Left forelimb (tissue), 1 donor: ENCODE measurements at regions not wholly inside any gene's neighbourhood (a gene's known extent, or its start where the extent isn't known, plus 50 kb on each side); places are given as distances from the start of the nearest gene placed in this dataset.
"Not testable (repeated sequence)": the region's sequence is repeated elsewhere in the genome, so short reads cannot be mapped to it uniquely, and the experiment has no call there.

ENCODE experiments used
- DNase-seq: peaks from one replicate; pipeline ENCODE4 v3.0.0-alpha.2; 2018; ENCODE audit warnings: low spot score

GRCh38 chr12:23253910-23254309 is 628.9 kb downstream of the ETNK1 start:
- DNase-seq: not testable (repeated sequence)

- no peak for DNase-seq
These were observed 634.6 kb downstream of the ETNK1 start for GRCh38 chr12:23259558-23259957.

- no peak for DNase-seq
These were observed 637.7 kb downstream of the ETNK1 start for GRCh38 chr12:23262670-23263069.

GRCh38 chr12:23277831-23278230 is 652.9 kb downstream of the ETNK1 start:
- DNase-seq: no peak

GRCh38 chr12:23281295-23281694 is 656.3 kb downstream of the ETNK1 start:
- no peak for DNase-seq

- DNase-seq: no peak
These were observed 657.7 kb downstream of the ETNK1 start for GRCh38 chr12:23282701-23283100.

- DNase-seq: not testable (repeated sequence)
These were observed 661.0 kb downstream of the ETNK1 start for GRCh38 chr12:23285764-23286530.

- no peak for DNase-seq
These were observed 658.7 kb downstream of the SOX5 start for GRCh38 chr12:23290627-23291330.

- no peak for DNase-seq
These were observed 646.2 kb downstream of the SOX5 start for GRCh38 chr12:23303220-23303619.

GRCh38 chr12:23303821-23304220 is 645.6 kb downstream of the SOX5 start:
- DNase-seq: no peak

GRCh38 chr12:23333938-23334337 is 615.5 kb downstream of the SOX5 start:
- DNase-seq: no peak

- DNase-seq: no peak
These were observed 613.9 kb downstream of the SOX5 start for GRCh38 chr12:23335593-23335992.

GRCh38 chr12:23337213-23337612 is 612.3 kb downstream of the SOX5 start:
- no peak for DNase-seq

GRCh38 chr12:23340351-23340750 is 609.1 kb downstream of the SOX5 start:
- DNase-seq: no peak

GRCh38 chr12:23342407-23342806 is 607.1 kb downstream of the SOX5 start:
- no peak for DNase-seq

- DNase-seq: no peak
These were observed 599.9 kb downstream of the SOX5 start for GRCh38 chr12:23349564-23349963.

- DNase-seq: no peak
These were observed 598.7 kb downstream of the SOX5 start for GRCh38 chr12:23350808-23351207.

- no peak for DNase-seq
These were observed 596.8 kb downstream of the SOX5 start for GRCh38 chr12:23352670-23353069.

GRCh38 chr12:23354800-23355199 is 594.7 kb downstream of the SOX5 start:
- DNase-seq: no peak

GRCh38 chr12:23356440-23356839 is 593.0 kb downstream of the SOX5 start:
- DNase-seq: no peak

- no peak for DNase-seq
These were observed 592.4 kb downstream of the SOX5 start for GRCh38 chr12:23356927-23357708.

- no peak for DNase-seq
These were observed 589.3 kb downstream of the SOX5 start for GRCh38 chr12:23359975-23360701.
